Fibroblast of mammary gland (primary cell): ENCODE measurements at regions not wholly inside any gene's neighbourhood (a gene's known extent, or its start where the extent isn't known, plus 50 kb on each side); places are given as distances from the start of the nearest gene placed in this dataset.
"Not testable (repeated sequence)": the region's sequence is repeated elsewhere in the genome, so short reads cannot be mapped to it uniquely, and the experiment has no call there.

Source experiments
- DNase-seq: peaks from one replicate; pipeline ENCODE4 v3.0.0-alpha.2; 2010; ENCODE audit warnings: low read depth
- H3K4me3 ChIP-seq: 2 replicates; pipeline ENCODE4 v1.5.1; 2011; ENCODE audit warnings: low read depth, mild to moderate bottlenecking, low read length, moderate library complexity; ENCODE audit not compliant: control insufficient read depth
- CTCF ChIP-seq: conservative IDR thresholded peaks from 2 replicates; pipeline ENCODE4 v1.5.1; 2011; ENCODE audit warnings: low read depth, low read length, inconsistent platforms; ENCODE audit not compliant: control insufficient read depth, insufficient read depth

GRCh38 chr5:98309785-98310598 is 463.5 kb upstream of the RGMB start:
- peak; percentile 99 for DNase-seq
- no peak for TF ChIP-seq CTCF
- peak overlapping the region; percentile 12 for H3K4me3 ChIP-seq

GRCh38 chr5:98314292-98314691 is 459.2 kb upstream of the RGMB start:
- peak; percentile 89 for DNase-seq
- TF ChIP-seq CTCF: no peak
- H3K4me3 ChIP-seq: no peak overlapping the region

GRCh38 chr5:98318386-98318785 is 455.1 kb upstream of the RGMB start:
- H3K4me3 ChIP-seq: no peak overlapping the region
- no peak for TF ChIP-seq CTCF
- DNase-seq: no peak

GRCh38 chr5:98319299-98320011 is 454.0 kb upstream of the RGMB start:
- no peak for TF ChIP-seq CTCF
- no peak for DNase-seq
- no peak overlapping the region for H3K4me3 ChIP-seq

GRCh38 chr5:98320343-98320742 is 453.1 kb upstream of the RGMB start:
- no peak for DNase-seq
- H3K4me3 ChIP-seq: no peak overlapping the region
- TF ChIP-seq CTCF: no peak

GRCh38 chr5:98321361-98321760 is 452.1 kb upstream of the RGMB start:
- no peak overlapping the region for H3K4me3 ChIP-seq
- TF ChIP-seq CTCF: no peak
- DNase-seq: peak; percentile 46

- H3K4me3 ChIP-seq, DNase-seq: not testable (repeated sequence)
Measured at GRCh38 chr5:98325187-98325586, 448.3 kb upstream of the RGMB start.
